GM10266 (cell line): ENCODE measurements at regions not wholly inside any gene's neighbourhood (a gene's known extent, or its start where the extent isn't known, plus 50 kb on each side); places are given as distances from the start of the nearest gene placed in this dataset.

ENCODE experiments used
- DNase-seq: peaks from one replicate; pipeline ENCODE4 v3.0.0; 2012; ENCODE audit errors: extremely low spot score
- CTCF ChIP-seq: IDR thresholded peaks from 2 replicates; pipeline ENCODE4 v1.5.1; 2012; ENCODE audit warnings: mild to moderate bottlenecking, low read depth; ENCODE audit not compliant: control insufficient read depth, insufficient read depth; ENCODE audit errors: missing control alignments

- no peak for TF ChIP-seq CTCF
- DNase-seq: no peak
These were observed 285.1 kb upstream of the CDIN1 start for GRCh38 chr15:36294359-36294758.

- no peak for TF ChIP-seq CTCF
- no peak for DNase-seq
These were observed 277.5 kb upstream of the CDIN1 start for GRCh38 chr15:36301947-36302346.

- TF ChIP-seq CTCF: no peak
- DNase-seq: no peak
These were observed 266.4 kb upstream of the CDIN1 start for GRCh38 chr15:36313021-36313420.

- no peak for DNase-seq
- no peak for TF ChIP-seq CTCF
These were observed 265.6 kb upstream of the CDIN1 start for GRCh38 chr15:36313736-36314280.

GRCh38 chr15:36315649-36316048 is 263.8 kb upstream of the CDIN1 start:
- no peak for DNase-seq
- TF ChIP-seq CTCF: no peak

- no peak for TF ChIP-seq CTCF
- no peak for DNase-seq
These were observed 255.8 kb upstream of the CDIN1 start for GRCh38 chr15:36323615-36324014.

GRCh38 chr15:36325206-36325605 is 254.2 kb upstream of the CDIN1 start:
- no peak for DNase-seq
- no peak for TF ChIP-seq CTCF

- DNase-seq: no peak
- TF ChIP-seq CTCF: no peak
These were observed 249.8 kb upstream of the CDIN1 start for GRCh38 chr15:36329592-36329991.
